HCT116 (cell line): ENCODE measurements at regions not wholly inside any gene's neighbourhood (a gene's known extent, or its start where the extent isn't known, plus 50 kb on each side); places are given as distances from the start of the nearest gene placed in this dataset.

Source experiments
- ATAC-seq: fragments of 200-7000 bp; cut with Tn5 transposase; 2 replicates; pipeline ENCODE4 v1.9.1; 2020; ENCODE audit warnings: mild to moderate bottlenecking, moderate library complexity
- BruUV-seq: library from RNA; stranded (reverse); fragments of 400-500 nt; replicated peaks from 2 replicates; lab custom pipeline; 2021; lab: Mats Ljungman, UMichigan
- CTCF ChIA-PET: fragments of 300-600 bp; sonication (Branson Sonifier 250); formaldehyde crosslinking; loops from one replicate; lab custom pipeline; 2021; ENCODE audit warnings: antibody characterized with exemption; lab: Charles Lee
- POLR2A ChIA-PET: fragments of 300-600, 350-600 bp; sonication (Branson Sonifier 250); formaldehyde crosslinking; loops from one replicate; lab custom pipeline; 2021; ENCODE audit warnings: antibody characterized with exemption; lab: Charles Lee
- RAD21 ChIA-PET, 2 experiments: fragments of 300-600 bp; sonication (Branson Sonifier 250); formaldehyde crosslinking; loops; one replicate each; lab custom pipeline; 2023; ENCODE audit warnings: low total read pairs in 2 of 2; ENCODE audit not compliant: uncharacterized antibody in 2 of 2, unreplicated experiment in 2 of 2, low non-redundant PET in 1 of 2; lab: Charles Lee
- DNase-seq: peaks from one replicate; pipeline ENCODE4 v3.0.0-alpha.2; 2010; ENCODE audit warnings: low read depth, low spot score
- H2AFZ ChIP-seq: fragments of 200-600 bp; shearing (Covaris generic), sonication (generic); 2 replicates; pipeline ENCODE4 v1.6.1; 2017; ENCODE audit warnings: low read depth, mixed run types, mixed read lengths, antibody characterized with exemption, low read length; ENCODE audit not compliant: poor library complexity, severe bottlenecking
- H3K27ac ChIP-seq: 2 replicates; pipeline ENCODE4 v1.5.1; 2012; ENCODE audit warnings: low read depth, low read length
- H3K27me3 ChIP-seq: fragments of 200-600 bp; sonication (generic); 2 replicates; pipeline ENCODE4 v1.6.1; 2016; ENCODE audit warnings: mixed run types, low read length, mixed read lengths; ENCODE audit not compliant: insufficient read depth
- H3K36me3 ChIP-seq, 2 experiments: fragments of 200-500 bp in 1 of 2; fragments of 200-600 bp in 1 of 2; sonication (Bioruptor generic) in 1 of 2; sonication (generic) in 1 of 2; 2 replicates each; pipeline versions ENCODE4 v1.5.1 to v1.6.1; 2014 to 2016; ENCODE audit warnings: low read length in 2 of 2, inconsistent platforms in 1 of 2, mixed read lengths in 1 of 2, mixed run types in 1 of 2; ENCODE audit not compliant: insufficient read depth in 2 of 2, control insufficient read depth in 1 of 2
- H3K4me1 ChIP-seq, 2 experiments: fragments of 200-600 bp in 1 of 2; sonication (generic) in 1 of 2; 2 replicates each; pipeline versions ENCODE4 v1.5.1 to v1.6.1; 2012 to 2017; ENCODE audit warnings: low read length in 2 of 2, inconsistent platforms in 1 of 2, mild to moderate bottlenecking in 1 of 2, mixed read lengths in 1 of 2, mixed run types in 1 of 2, moderate library complexity in 1 of 2; ENCODE audit not compliant: insufficient read depth in 2 of 2, control insufficient read depth in 1 of 2
- H3K4me2 ChIP-seq: fragments of 200-600 bp; sonication (generic); 2 replicates; pipeline ENCODE4 v1.6.1; 2017; ENCODE audit warnings: mixed run types, low read length, mixed read lengths
- H3K4me3 ChIP-seq, 2 experiments: fragments of 200-600 bp in 1 of 2; sonication (generic) in 1 of 2; replicated peaks in 1 of 2; 2 replicates each; pipeline ENCODE4 v1.5.1; 2011 to 2016; ENCODE audit warnings: low read length in 2 of 2, control low read depth in 1 of 2, low read depth in 1 of 2, mild to moderate bottlenecking in 1 of 2, mixed read lengths in 1 of 2, mixed run types in 1 of 2
- H3K79me2 ChIP-seq: fragments of 200-600 bp; sonication (generic); 2 replicates; pipeline ENCODE4 v1.6.1; 2017; ENCODE audit warnings: mild to moderate bottlenecking, mixed run types, low read length, moderate library complexity, mixed read lengths; ENCODE audit not compliant: insufficient read depth
- H3K9ac ChIP-seq: fragments of 200-600 bp; sonication (generic); 2 replicates; pipeline ENCODE4 v1.6.1; 2016; ENCODE audit warnings: low read length, mixed read lengths
- H3K9me2 ChIP-seq: fragments of 200-600 bp; sonication (generic), shearing (Covaris generic); 2 replicates; pipeline ENCODE4 v1.6.1; 2017; ENCODE audit warnings: mixed run types, mild to moderate bottlenecking, moderate library complexity; ENCODE audit not compliant: insufficient read depth
- H3K9me3 ChIP-seq, 2 experiments: fragments of 200-500 bp in 1 of 2; fragments of 200-600 bp in 1 of 2; sonication (Bioruptor generic) in 1 of 2; sonication (generic) in 1 of 2; 2 replicates each; pipeline ENCODE4 v1.6.1; 2014 to 2017; ENCODE audit warnings: low read length in 2 of 2, mixed read lengths in 2 of 2, inconsistent platforms in 1 of 2, low read depth in 1 of 2, mild to moderate bottlenecking in 1 of 2, mixed run types in 1 of 2, moderate library complexity in 1 of 2; ENCODE audit not compliant: control insufficient read depth in 1 of 2, insufficient read depth in 1 of 2
- H4K20me1 ChIP-seq: fragments of 200-600 bp; sonication (generic), shearing (Covaris generic); 2 replicates; pipeline ENCODE4 v1.6.1; 2017; ENCODE audit warnings: mixed run types, mild to moderate bottlenecking, moderate library complexity; ENCODE audit not compliant: insufficient read depth
- CBX3 ChIP-seq: IDR thresholded peaks from 2 replicates; pipeline ENCODE4 v1.6.1; 2012; ENCODE audit warnings: low read depth
- CEBPB ChIP-seq: IDR thresholded peaks from 2 replicates; pipeline ENCODE4 v1.6.1; 2012; ENCODE audit warnings: low read depth
- EGR1 ChIP-seq: IDR thresholded peaks from 2 replicates; pipeline ENCODE4 v1.6.1; 2012; ENCODE audit warnings: low read depth
- ELF1 ChIP-seq: IDR thresholded peaks from 2 replicates; pipeline ENCODE4 v1.6.1; 2012; ENCODE audit warnings: low read depth, borderline replicate concordance
- EZH2 ChIP-seq: fragments of 200-600 bp; sonication (generic); IDR thresholded peaks from 2 replicates; pipeline ENCODE4 v1.6.1; 2017; ENCODE audit warnings: antibody characterized with exemption, mixed run types
- FOSL1 ChIP-seq: IDR thresholded peaks from 2 replicates; pipeline ENCODE4 v1.6.1; 2012; ENCODE audit warnings: low read depth
- JUND ChIP-seq: IDR thresholded peaks from 2 replicates; pipeline ENCODE4 v1.6.1; 2012
- POLR2A ChIP-seq: IDR thresholded peaks from 2 replicates; pipeline ENCODE4 v1.7.0; 2011; ENCODE audit warnings: borderline replicate concordance; ENCODE audit not compliant: insufficient read depth, insufficient read length; ENCODE audit errors: extremely low read depth
- POLR2AphosphoS5 ChIP-seq: IDR thresholded peaks from 2 replicates; pipeline ENCODE4 v1.6.1; 2011; ENCODE audit warnings: mild to moderate bottlenecking, low read depth, low read length, moderate library complexity
- RAD21 ChIP-seq: IDR thresholded peaks from 2 replicates; pipeline ENCODE4 v1.6.1; 2012; ENCODE audit warnings: low read depth, mild to moderate bottlenecking
- SIN3A ChIP-seq: IDR thresholded peaks from 2 replicates; pipeline ENCODE4 v1.6.1; 2012; ENCODE audit warnings: low read depth
- SP1 ChIP-seq: IDR thresholded peaks from 2 replicates; pipeline ENCODE4 v1.6.1; 2012; ENCODE audit warnings: low read depth
- SRF ChIP-seq: IDR thresholded peaks from 2 replicates; pipeline ENCODE4 v1.6.1; 2012; ENCODE audit warnings: low read depth
- TCF7L2 ChIP-seq: IDR thresholded peaks from 2 replicates; pipeline ENCODE4 v1.7.0; 2011; ENCODE audit warnings: borderline replicate concordance, inconsistent platforms; ENCODE audit not compliant: insufficient read depth, insufficient read length; ENCODE audit errors: extremely low read depth
- YY1 ChIP-seq: IDR thresholded peaks from 2 replicates; pipeline ENCODE4 v1.6.1; 2011; ENCODE audit warnings: low read length, low read depth, moderate library complexity, mild to moderate bottlenecking; ENCODE audit not compliant: insufficient replicate concordance; ENCODE audit errors: extremely low read depth
- ZFX ChIP-seq: fragments of 450-650 bp; IDR thresholded peaks from 2 replicates; pipeline ENCODE4 v1.6.1; 2017
- ZNF274 ChIP-seq: fragments of 200-500 bp; sonication (Bioruptor generic); IDR thresholded peaks from 2 replicates; pipeline ENCODE4 v1.6.1; 2014; ENCODE audit warnings: mild to moderate bottlenecking, low read depth, low read length, inconsistent platforms
- intact Hi-C: fragments of 100-400 bp; cut with micrococcal nuclease; formaldehyde crosslinking; loops from 2 replicates; pipeline ENCODE4 v1.10.0; 2022
- TF ChIP-seq, protein P1 (sequence below): IDR thresholded peaks from 2 replicates; pipeline ENCODE4 v1.6.1; 2012
- TF ChIP-seq, protein P2 (sequence below): IDR thresholded peaks from 2 replicates; pipeline ENCODE4 v1.6.1; 2011; ENCODE audit warnings: mild to moderate bottlenecking, low read length, moderate library complexity; ENCODE audit not compliant: insufficient replicate concordance; ENCODE audit errors: extremely low read depth
- TF ChIP-seq, protein P3 (sequence below), 3 experiments: fragments of 200-600 bp in 1 of 3; sonication (generic) in 1 of 3; IDR thresholded peaks in 2 of 3; conservative IDR thresholded peaks in 1 of 3; 2 replicates each; pipeline ENCODE4 v1.5.1; 2012 to 2017; ENCODE audit warnings: low read depth in 2 of 3, low read length in 2 of 3, antibody characterized with exemption in 1 of 3, borderline replicate concordance in 1 of 3, control low read depth in 1 of 3, mild to moderate bottlenecking in 1 of 3, mixed read lengths in 1 of 3, mixed run types in 1 of 3, moderate library complexity in 1 of 3; ENCODE audit not compliant: insufficient read depth in 1 of 3

DNA sequence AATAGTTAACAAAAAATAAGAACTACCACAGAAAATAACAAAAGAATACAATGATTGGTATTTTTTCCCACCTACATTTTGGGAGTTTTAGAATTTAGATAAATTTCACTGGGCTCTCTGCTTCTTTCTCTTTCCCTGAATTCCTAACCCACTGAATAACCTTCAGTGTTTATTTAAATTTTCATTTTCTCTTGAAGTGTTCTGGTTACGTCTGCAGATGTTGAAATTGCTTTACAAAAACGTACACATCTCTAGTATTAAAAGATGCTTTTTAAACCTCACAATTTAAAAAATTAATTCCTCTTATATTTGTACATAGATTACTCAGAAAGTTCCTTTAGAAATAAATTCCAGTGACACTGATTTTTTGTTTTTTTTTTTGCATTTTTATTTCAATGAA lies 158.7 kb upstream of the TUT7 start:
- CTCF ChIA-PET: no interaction called here

More for the DNA sequence above, 158.7 kb upstream of the TUT7 start:
- Histone ChIP-seq H3K4me1 (no peaks in the 10 kb centered on the region), H2AFZ (no peak overlapping the region), H3K4me3 (no peak overlapping the region), H3K27ac (no peak overlapping the region), H3K4me2 (no peak overlapping the region), H3K36me3 (no peaks in the 10 kb centered on the region), H3K9me2 (no peaks in the 10 kb centered on the region), H3K79me2 (no peaks in the 10 kb centered on the region), H3K9ac (no peak overlapping the region), H3K27me3 (peaks cover 44% of the 10 kb centered on the region), H4K20me1 (no peaks in the 10 kb centered on the region), H3K9me3 (no peaks in the 10 kb centered on the region)
- RAD21 ChIA-PET: no interaction called here
- ATAC-seq (no peak), DNase-seq (no peak)
- intact Hi-C loops: no loop called here
- POLR2A ChIA-PET: no interaction called here
- TF ChIP-seq SIN3A (no peak), YY1 (no peak), ELF1 (no peak), JUND (no peak), ZFX (no peak), ZNF274 (no peak), CBX3 (no peak), POLR2AphosphoS5 (no peak), POLR2A (no peak), SP1 (no peak), TCF7L2 (no peak), EGR1 (no peak), RAD21 (no peak), FOSL1 (no peak), CEBPB (no peak), SRF (no peak), EZH2 (no peak)
- TF ChIP-seq, protein P1, sequence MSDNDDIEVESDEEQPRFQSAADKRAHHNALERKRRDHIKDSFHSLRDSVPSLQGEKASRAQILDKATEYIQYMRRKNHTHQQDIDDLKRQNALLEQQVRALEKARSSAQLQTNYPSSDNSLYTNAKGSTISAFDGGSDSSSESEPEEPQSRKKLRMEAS: no peak
- TF ChIP-seq, protein P2, sequence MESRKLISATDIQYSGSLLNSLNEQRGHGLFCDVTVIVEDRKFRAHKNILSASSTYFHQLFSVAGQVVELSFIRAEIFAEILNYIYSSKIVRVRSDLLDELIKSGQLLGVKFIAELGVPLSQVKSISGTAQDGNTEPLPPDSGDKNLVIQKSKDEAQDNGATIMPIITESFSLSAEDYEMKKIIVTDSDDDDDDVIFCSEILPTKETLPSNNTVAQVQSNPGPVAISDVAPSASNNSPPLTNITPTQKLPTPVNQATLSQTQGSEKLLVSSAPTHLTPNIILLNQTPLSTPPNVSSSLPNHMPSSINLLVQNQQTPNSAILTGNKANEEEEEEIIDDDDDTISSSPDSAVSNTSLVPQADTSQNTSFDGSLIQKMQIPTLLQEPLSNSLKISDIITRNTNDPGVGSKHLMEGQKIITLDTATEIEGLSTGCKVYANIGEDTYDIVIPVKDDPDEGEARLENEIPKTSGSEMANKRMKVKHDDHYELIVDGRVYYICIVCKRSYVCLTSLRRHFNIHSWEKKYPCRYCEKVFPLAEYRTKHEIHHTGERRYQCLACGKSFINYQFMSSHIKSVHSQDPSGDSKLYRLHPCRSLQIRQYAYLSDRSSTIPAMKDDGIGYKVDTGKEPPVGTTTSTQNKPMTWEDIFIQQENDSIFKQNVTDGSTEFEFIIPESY: no peak
- TF ChIP-seq, protein P3, sequence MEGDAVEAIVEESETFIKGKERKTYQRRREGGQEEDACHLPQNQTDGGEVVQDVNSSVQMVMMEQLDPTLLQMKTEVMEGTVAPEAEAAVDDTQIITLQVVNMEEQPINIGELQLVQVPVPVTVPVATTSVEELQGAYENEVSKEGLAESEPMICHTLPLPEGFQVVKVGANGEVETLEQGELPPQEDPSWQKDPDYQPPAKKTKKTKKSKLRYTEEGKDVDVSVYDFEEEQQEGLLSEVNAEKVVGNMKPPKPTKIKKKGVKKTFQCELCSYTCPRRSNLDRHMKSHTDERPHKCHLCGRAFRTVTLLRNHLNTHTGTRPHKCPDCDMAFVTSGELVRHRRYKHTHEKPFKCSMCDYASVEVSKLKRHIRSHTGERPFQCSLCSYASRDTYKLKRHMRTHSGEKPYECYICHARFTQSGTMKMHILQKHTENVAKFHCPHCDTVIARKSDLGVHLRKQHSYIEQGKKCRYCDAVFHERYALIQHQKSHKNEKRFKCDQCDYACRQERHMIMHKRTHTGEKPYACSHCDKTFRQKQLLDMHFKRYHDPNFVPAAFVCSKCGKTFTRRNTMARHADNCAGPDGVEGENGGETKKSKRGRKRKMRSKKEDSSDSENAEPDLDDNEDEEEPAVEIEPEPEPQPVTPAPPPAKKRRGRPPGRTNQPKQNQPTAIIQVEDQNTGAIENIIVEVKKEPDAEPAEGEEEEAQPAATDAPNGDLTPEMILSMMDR (IDR thresholded peaks at IDR 0.05 in 2 of 3, conservative IDR thresholded peaks at IDR 0.05 in 1 of 3; ENCODE audit: borderline replicate concordance in 1 of 3, insufficient read depth in 1 of 3, low read depth in 2 of 3, low read length in 2 of 3): no peak
- no TSS peak for BruUV-seq
